OCI-M1 (cell line): ENCODE measurements at regions not wholly inside any gene's neighbourhood (a gene's known extent, or its start where the extent isn't known, plus 50 kb on each side); places are given as distances from the start of the nearest gene placed in this dataset.
"Not testable (repeated sequence)": the region's sequence is repeated elsewhere in the genome, so short reads cannot be mapped to it uniquely, and the experiment has no call there.

Experiments
- DNase-seq: peaks from one replicate; lab custom pipeline; 2025; lab: John Stamatoyannopoulos, UW

- DNase-seq, result no peak
Observed at GRCh38 chr22:49457946-49458707, 369.5 kb downstream of the BRD1 start.

- DNase-seq, result no peak
Observed at GRCh38 chr22:49457146-49457545, 370.5 kb downstream of the BRD1 start.

GRCh38 chr22:49455595-49455994, 372.1 kb downstream of the BRD1 start:
- DNase-seq, result no peak

- DNase-seq, result no peak
Observed at GRCh38 chr22:49454726-49455125, 372.9 kb downstream of the BRD1 start.

- no peak for DNase-seq
Observed at GRCh38 chr22:49453771-49454170, 373.9 kb downstream of the BRD1 start.

GRCh38 chr22:49453019-49453418, 374.7 kb downstream of the BRD1 start:
- DNase-seq, result not testable (repeated sequence)

- no peak for DNase-seq
Observed at GRCh38 chr22:49452362-49452946, 375.2 kb downstream of the BRD1 start.

GRCh38 chr22:49451070-49451840, 376.4 kb downstream of the BRD1 start:
- DNase-seq, result no peak

- no peak for DNase-seq
Observed at GRCh38 chr22:49450498-49450897, 377.2 kb downstream of the BRD1 start.

- DNase-seq, result no peak
Observed at GRCh38 chr22:49449811-49450446, 377.7 kb downstream of the BRD1 start.

GRCh38 chr22:49449377-49449776, 378.3 kb downstream of the BRD1 start:
- DNase-seq, result no peak

GRCh38 chr22:49448526-49448925, 379.1 kb downstream of the BRD1 start:
- no peak for DNase-seq

- DNase-seq, result no peak
Observed at GRCh38 chr22:49447837-49448236, 379.8 kb downstream of the BRD1 start.

GRCh38 chr22:49446759-49447710, 380.6 kb downstream of the BRD1 start:
- DNase-seq, result no peak

GRCh38 chr22:49446145-49446758, 381.4 kb downstream of the BRD1 start:
- DNase-seq, result no peak

GRCh38 chr22:49444781-49445180, 382.9 kb downstream of the BRD1 start:
- DNase-seq, result no peak

GRCh38 chr22:49440931-49441330, 386.7 kb downstream of the BRD1 start:
- DNase-seq, result no peak

GRCh38 chr22:49439373-49439772, 388.3 kb downstream of the BRD1 start:
- no peak for DNase-seq

GRCh38 chr22:49437956-49438355, 389.7 kb downstream of the BRD1 start:
- DNase-seq, result no peak

- no peak for DNase-seq
Observed at GRCh38 chr22:49437356-49437755, 390.3 kb downstream of the BRD1 start.

GRCh38 chr22:49436056-49436455, 391.6 kb downstream of the BRD1 start:
- DNase-seq, result no peak
